ENCODE measurements at regions not wholly inside any gene's neighbourhood (a gene's known extent, or its start where the extent isn't known, plus 50 kb on each side); places are given as distances from the start of the nearest gene placed in this dataset.

DNA sequence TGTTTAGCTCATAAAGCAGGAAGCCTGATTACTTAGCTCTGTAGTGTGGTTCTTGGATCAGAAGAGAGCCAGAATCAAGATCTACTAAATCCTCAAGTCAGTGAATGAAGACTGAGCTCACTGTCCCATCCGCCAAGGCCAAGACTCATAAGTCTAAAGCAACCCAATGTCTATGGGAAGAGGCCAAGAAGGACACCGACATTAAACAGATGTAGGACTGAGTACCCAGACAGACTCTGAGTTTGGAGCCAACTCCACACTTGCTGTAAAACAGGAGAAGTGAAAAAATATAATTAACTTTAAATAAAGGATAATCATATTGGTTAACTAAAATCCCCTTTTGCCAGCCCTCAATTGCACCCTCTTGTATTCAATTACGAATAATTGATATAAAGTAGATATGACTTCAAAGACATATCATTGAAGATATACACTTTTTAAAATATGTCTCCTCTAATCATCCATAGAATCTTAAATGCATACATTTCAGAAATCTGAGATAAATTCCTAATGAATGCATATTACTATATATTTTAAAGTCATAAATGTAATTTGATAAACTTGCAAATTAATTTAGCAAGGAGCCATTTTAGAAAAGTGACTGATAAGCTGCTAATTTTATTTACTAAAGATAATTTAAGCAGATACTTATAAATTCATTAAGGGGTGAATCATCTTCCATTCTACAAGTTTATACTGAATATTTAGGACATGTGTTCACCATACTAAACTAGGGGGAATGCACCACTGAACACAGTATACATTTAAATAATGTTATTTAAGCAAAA lies 617.0 kb upstream of the ARID1B start:
- Histone ChIP-seq H3K9me3 (ENCODE audit: control insufficient read depth in 2 of 2, low read length in 2 of 2) (no peaks in the 10 kb centered on the region), H3K36me3 (ENCODE audit: control insufficient read depth in 2 of 2, insufficient read depth in 2 of 2, low read length in 2 of 2) (no peaks in the 10 kb centered on the region), H3K4me1 (ENCODE audit: control insufficient read depth in 2 of 2, insufficient read depth in 2 of 2, low read length in 2 of 2) (no peaks in the 10 kb centered on the region), H3K27me3 (ENCODE audit: control insufficient read depth in 2 of 2, insufficient read depth in 2 of 2, low read length in 2 of 2) (no peaks in the 10 kb centered on the region), H3K9ac (ENCODE audit: low read depth in 1 of 2, low read length in 2 of 2) (no peak overlapping the region), H3K27ac (ENCODE audit: low read depth in 2 of 2, low read length in 2 of 2) (no peak overlapping the region), H3K4me3 (ENCODE audit: low read length in 2 of 2) (no peak overlapping the region)

DNA sequence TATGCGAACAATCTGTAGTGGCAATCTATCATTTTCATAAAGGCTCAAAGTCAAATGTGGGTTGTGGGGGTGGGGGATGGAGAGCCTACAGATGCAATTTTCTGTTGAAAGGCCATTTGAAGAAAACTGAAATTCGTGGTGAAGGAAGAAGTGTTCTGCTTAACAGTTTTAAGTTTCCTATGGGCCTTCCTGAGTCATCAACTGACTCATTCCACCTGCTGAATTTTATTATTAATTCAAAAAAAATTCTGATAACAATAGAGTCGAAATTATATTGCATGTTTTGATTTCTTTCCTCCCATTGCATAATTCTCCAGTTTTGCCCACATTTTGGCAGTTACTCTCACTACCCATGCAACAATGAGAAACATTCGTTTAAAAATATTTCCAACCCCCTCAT lies 622.3 kb upstream of the ARID1B start:
- Histone ChIP-seq H3K4me3 (ENCODE audit: low read length in 2 of 2) (no peak overlapping the region), H3K27ac (ENCODE audit: low read depth in 2 of 2, low read length in 2 of 2) (no peak overlapping the region), H3K9ac (ENCODE audit: low read depth in 1 of 2, low read length in 2 of 2) (no peak overlapping the region), H3K9me3 (ENCODE audit: control insufficient read depth in 2 of 2, low read length in 2 of 2) (no peaks in the 10 kb centered on the region), H3K36me3 (ENCODE audit: control insufficient read depth in 2 of 2, insufficient read depth in 2 of 2, low read length in 2 of 2) (no peaks in the 10 kb centered on the region), H3K27me3 (ENCODE audit: control insufficient read depth in 2 of 2, insufficient read depth in 2 of 2, low read length in 2 of 2) (no peaks in the 10 kb centered on the region), H3K4me1 (ENCODE audit: control insufficient read depth in 2 of 2, insufficient read depth in 2 of 2, low read length in 2 of 2) (no peaks in the 10 kb centered on the region)

DNA sequence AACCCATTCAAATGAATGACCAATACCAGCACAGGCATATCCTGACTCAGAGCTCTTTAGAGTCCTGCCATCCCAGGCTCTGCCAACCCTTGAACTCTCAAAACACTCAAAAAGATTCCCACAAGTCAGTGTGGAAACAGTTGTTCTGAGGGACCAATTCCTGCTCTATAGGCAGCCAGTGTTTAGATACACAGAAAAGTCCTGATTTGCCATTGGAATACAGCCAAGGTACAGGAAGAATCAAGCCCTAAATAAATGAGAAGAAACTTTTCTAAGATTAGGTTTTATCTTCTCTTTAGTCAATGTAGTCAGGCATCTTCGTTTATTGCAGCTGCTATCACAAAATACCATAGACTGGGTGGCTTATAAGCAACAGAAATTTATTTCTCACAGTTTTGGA lies 626.8 kb upstream of the ARID1B start:
- no peaks in the 10 kb centered on the region for H3K36me3 ChIP-seq (ENCODE audit: control insufficient read depth in 2 of 2, insufficient read depth in 2 of 2, low read length in 2 of 2)
- H3K27ac ChIP-seq (ENCODE audit: low read depth in 2 of 2, low read length in 2 of 2) = no peak overlapping the region
- no peaks in the 10 kb centered on the region for H3K4me1 ChIP-seq (ENCODE audit: control insufficient read depth in 2 of 2, insufficient read depth in 2 of 2, low read length in 2 of 2)
- no peak overlapping the region for H3K9ac ChIP-seq (ENCODE audit: low read depth in 1 of 2, low read length in 2 of 2)
- H3K27me3 ChIP-seq (ENCODE audit: control insufficient read depth in 2 of 2, insufficient read depth in 2 of 2, low read length in 2 of 2) = no peaks in the 10 kb centered on the region
- H3K4me3 ChIP-seq (ENCODE audit: low read length in 2 of 2) = no peak overlapping the region
- H3K9me3 ChIP-seq (ENCODE audit: control insufficient read depth in 2 of 2, low read length in 2 of 2) = no peaks in the 10 kb centered on the region

DNA sequence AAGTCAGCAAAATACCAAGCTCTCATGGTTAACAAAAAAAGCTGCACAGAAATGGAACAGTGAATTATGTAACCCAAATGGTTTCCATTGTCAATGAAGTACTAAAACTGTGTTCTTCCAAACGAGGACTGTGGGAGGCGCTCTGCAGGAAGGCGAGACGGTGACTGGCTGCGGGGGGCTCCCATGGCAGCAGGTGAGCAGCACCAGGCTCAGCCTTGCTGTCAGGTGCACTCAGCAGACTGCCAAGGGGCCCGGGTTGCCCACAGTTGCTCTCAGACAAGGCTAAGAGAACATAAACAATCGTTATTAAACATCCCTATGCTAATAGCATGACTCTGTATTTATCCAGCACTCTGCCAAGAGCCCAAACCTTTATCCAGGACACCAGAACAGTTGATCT lies 630.3 kb upstream of the ARID1B start:
- Histone ChIP-seq H3K4me1 (ENCODE audit: control insufficient read depth in 2 of 2, insufficient read depth in 2 of 2, low read length in 2 of 2) (no peaks in the 10 kb centered on the region), H3K27me3 (ENCODE audit: control insufficient read depth in 2 of 2, insufficient read depth in 2 of 2, low read length in 2 of 2) (no peaks in the 10 kb centered on the region), H3K9ac (ENCODE audit: low read depth in 1 of 2, low read length in 2 of 2) (no peak overlapping the region), H3K27ac (ENCODE audit: low read depth in 2 of 2, low read length in 2 of 2) (no peak overlapping the region), H3K36me3 (ENCODE audit: control insufficient read depth in 2 of 2, insufficient read depth in 2 of 2, low read length in 2 of 2) (no peaks in the 10 kb centered on the region), H3K9me3 (ENCODE audit: control insufficient read depth in 2 of 2, low read length in 2 of 2) (no peaks in the 10 kb centered on the region), H3K4me3 (ENCODE audit: low read length in 2 of 2) (no peak overlapping the region)

DNA sequence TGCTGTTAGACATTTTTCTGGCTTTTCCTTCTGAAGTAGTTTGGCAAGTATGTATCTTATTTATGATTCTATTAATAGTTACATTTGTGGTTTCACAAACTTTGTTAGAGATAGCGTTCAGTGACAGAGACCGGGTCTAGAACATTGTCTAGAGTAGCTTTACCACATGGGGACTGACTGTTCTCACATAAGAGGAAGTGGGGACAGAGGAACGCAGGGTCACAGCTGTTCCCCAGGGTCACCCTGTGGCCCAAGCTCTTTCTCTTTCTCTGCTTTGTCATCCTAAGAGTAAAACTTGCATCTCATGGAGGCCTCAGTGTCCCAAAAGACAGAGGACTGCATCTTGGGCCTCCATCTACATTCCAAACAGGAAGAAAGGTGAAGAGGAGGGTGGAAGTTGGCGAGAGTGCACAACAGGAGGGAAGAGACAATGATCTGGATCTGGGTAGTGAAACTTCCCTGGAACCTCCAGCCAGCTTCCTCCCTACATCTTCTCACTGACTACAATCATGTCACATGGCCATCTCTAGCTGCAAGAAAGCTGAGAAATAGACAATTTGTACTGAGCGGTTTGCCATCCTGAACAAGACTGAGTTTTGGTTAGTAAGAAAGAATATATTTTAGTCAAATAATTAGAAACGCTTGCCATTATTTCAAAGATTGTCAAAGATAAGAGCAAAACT lies 645.8 kb upstream of the ARID1B start:
- Histone ChIP-seq H3K4me3 (ENCODE audit: low read length in 2 of 2) (no peak overlapping the region), H3K9me3 (ENCODE audit: control insufficient read depth in 2 of 2, low read length in 2 of 2) (no peaks in the 10 kb centered on the region), H3K36me3 (ENCODE audit: control insufficient read depth in 2 of 2, insufficient read depth in 2 of 2, low read length in 2 of 2) (no peaks in the 10 kb centered on the region), H3K27ac (ENCODE audit: low read depth in 2 of 2, low read length in 2 of 2) (no peak overlapping the region), H3K9ac (ENCODE audit: low read depth in 1 of 2, low read length in 2 of 2) (no peak overlapping the region), H3K4me1 (ENCODE audit: control insufficient read depth in 2 of 2, insufficient read depth in 2 of 2, low read length in 2 of 2) (no peaks in the 10 kb centered on the region), H3K27me3 (ENCODE audit: control insufficient read depth in 2 of 2, insufficient read depth in 2 of 2, low read length in 2 of 2) (no peaks in the 10 kb centered on the region)

DNA sequence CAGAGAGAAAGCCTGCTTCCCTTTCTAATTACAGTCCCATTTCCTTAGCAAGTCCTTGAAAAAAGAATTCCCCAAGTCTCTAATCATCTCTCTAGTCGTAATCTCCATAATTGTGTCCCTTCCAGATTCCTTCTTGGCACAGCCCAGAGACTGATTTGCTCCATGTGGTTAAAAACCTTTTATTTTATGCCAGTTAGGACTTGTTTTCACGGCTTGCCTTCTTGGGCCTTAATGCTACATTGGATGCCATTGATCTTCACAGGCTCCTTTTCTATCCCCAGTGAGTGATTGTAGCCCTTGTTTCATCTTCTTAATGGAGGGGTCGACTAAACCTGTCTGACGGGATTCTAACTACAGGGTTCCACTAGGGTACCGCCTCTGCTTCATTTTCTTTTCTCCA lies 650.6 kb upstream of the ARID1B start:
- Histone ChIP-seq H3K9ac (ENCODE audit: low read depth in 1 of 2, low read length in 2 of 2) (no peak overlapping the region), H3K27me3 (ENCODE audit: control insufficient read depth in 2 of 2, insufficient read depth in 2 of 2, low read length in 2 of 2) (no peaks in the 10 kb centered on the region), H3K36me3 (ENCODE audit: control insufficient read depth in 2 of 2, insufficient read depth in 2 of 2, low read length in 2 of 2) (no peaks in the 10 kb centered on the region), H3K9me3 (ENCODE audit: control insufficient read depth in 2 of 2, low read length in 2 of 2) (no peaks in the 10 kb centered on the region), H3K4me1 (ENCODE audit: control insufficient read depth in 2 of 2, insufficient read depth in 2 of 2, low read length in 2 of 2) (no peaks in the 10 kb centered on the region), H3K27ac (ENCODE audit: low read depth in 2 of 2, low read length in 2 of 2) (no peak overlapping the region), H3K4me3 (ENCODE audit: low read length in 2 of 2) (no peak overlapping the region)

DNA sequence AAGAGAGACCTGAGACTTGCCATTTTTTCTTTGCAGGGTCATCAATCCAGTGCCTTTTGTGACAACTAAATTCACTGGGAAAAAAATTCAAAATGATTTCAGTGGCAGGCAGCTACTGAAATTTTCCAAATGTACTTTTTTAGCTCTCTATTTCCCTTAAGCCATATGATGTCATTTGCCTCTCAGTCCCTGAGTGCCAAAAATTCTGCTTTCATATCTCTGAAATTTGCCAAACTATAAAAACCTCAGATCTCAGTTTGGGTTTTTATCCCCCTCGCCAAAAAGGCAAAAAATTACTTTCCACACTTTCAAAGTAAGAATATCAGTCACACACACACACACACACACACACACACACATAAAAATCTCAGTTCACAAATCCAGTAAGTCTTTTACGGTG lies 651.3 kb upstream of the ARID1B start:
- Histone ChIP-seq H3K4me3 (ENCODE audit: low read length in 2 of 2) (no peak overlapping the region), H3K4me1 (ENCODE audit: control insufficient read depth in 2 of 2, insufficient read depth in 2 of 2, low read length in 2 of 2) (no peaks in the 10 kb centered on the region), H3K9ac (ENCODE audit: low read depth in 1 of 2, low read length in 2 of 2) (no peak overlapping the region), H3K27me3 (ENCODE audit: control insufficient read depth in 2 of 2, insufficient read depth in 2 of 2, low read length in 2 of 2) (no peaks in the 10 kb centered on the region), H3K9me3 (ENCODE audit: control insufficient read depth in 2 of 2, low read length in 2 of 2) (no peaks in the 10 kb centered on the region), H3K27ac (ENCODE audit: low read depth in 2 of 2, low read length in 2 of 2) (no peak overlapping the region), H3K36me3 (ENCODE audit: control insufficient read depth in 2 of 2, insufficient read depth in 2 of 2, low read length in 2 of 2) (no peaks in the 10 kb centered on the region)

DNA sequence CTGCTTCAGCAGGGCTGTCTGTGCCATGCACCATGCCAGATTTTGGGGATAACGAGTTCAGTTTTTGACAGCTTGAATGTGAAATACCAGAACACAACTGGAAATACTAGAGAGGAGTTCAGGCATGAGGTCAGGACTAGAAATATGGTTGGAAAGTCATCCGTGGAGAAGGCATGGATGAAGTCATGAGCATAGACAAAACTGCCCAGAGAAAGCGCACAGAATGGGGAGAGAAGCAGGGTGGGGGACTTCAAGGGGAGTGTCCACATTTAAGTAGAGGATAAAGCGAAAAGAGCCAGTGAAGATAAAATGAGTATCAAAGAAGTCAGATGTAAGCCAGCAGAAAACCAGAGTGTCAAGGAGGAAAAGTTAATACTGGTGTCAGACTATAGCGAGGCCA lies 653.4 kb upstream of the ARID1B start:
- Histone ChIP-seq H3K4me3 (ENCODE audit: low read length in 2 of 2) (no peak overlapping the region), H3K27ac (ENCODE audit: low read depth in 2 of 2, low read length in 2 of 2) (no peak overlapping the region), H3K4me1 (ENCODE audit: control insufficient read depth in 2 of 2, insufficient read depth in 2 of 2, low read length in 2 of 2) (no peaks in the 10 kb centered on the region), H3K36me3 (ENCODE audit: control insufficient read depth in 2 of 2, insufficient read depth in 2 of 2, low read length in 2 of 2) (no peaks in the 10 kb centered on the region), H3K27me3 (ENCODE audit: control insufficient read depth in 2 of 2, insufficient read depth in 2 of 2, low read length in 2 of 2) (no peaks in the 10 kb centered on the region), H3K9me3 (ENCODE audit: control insufficient read depth in 2 of 2, low read length in 2 of 2) (no peaks in the 10 kb centered on the region), H3K9ac (ENCODE audit: low read depth in 1 of 2, low read length in 2 of 2) (no peak overlapping the region)

DNA sequence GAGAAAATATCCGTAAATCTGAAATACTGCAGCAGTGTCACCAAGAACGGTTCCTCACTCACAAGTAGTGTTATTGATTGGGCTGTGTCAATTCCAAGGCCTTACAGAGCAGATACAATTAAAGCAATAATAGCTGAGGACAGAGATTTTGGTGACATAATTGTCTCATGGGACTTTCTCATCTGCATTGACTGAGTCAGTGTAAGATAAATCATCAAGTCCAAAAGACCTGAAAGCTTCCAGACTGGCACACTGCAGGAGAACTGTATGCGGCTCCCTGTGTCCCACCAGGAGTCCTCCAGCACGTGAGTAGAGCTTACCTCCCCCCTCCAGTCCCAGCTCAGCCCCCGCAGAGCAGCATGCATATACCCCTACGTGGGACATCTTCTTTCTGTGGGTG lies 655.2 kb upstream of the ARID1B start:
- no peaks in the 10 kb centered on the region for H3K27me3 ChIP-seq (ENCODE audit: control insufficient read depth in 2 of 2, insufficient read depth in 2 of 2, low read length in 2 of 2)
- no peaks in the 10 kb centered on the region for H3K4me1 ChIP-seq (ENCODE audit: control insufficient read depth in 2 of 2, insufficient read depth in 2 of 2, low read length in 2 of 2)
- no peak overlapping the region for H3K4me3 ChIP-seq (ENCODE audit: low read length in 2 of 2)
- H3K27ac ChIP-seq (ENCODE audit: low read depth in 2 of 2, low read length in 2 of 2) = no peak overlapping the region
- no peaks in the 10 kb centered on the region for H3K36me3 ChIP-seq (ENCODE audit: control insufficient read depth in 2 of 2, insufficient read depth in 2 of 2, low read length in 2 of 2)
- H3K9me3 ChIP-seq (ENCODE audit: control insufficient read depth in 2 of 2, low read length in 2 of 2) = no peaks in the 10 kb centered on the region
- no peak overlapping the region for H3K9ac ChIP-seq (ENCODE audit: low read depth in 1 of 2, low read length in 2 of 2)

DNA sequence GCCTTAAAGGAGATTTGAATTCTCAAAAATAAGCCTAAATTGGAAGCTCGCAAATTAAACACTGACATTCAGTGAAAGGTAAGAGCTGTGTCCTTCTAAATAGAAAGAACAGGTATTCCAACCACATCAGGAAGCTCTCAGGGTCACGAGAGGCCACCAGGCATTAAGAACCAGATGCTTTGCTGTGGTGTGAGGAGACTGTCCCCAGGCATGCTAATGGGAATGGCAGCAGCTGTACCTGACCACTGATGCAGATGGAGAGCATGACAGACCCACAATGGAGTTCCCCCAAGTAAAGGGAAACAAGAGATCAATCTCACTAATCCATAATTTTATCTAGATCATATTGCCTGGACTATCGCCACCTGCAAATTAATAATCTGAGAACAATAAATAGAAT lies 658.9 kb upstream of the NOX3 start:
- no peak overlapping the region for H3K27ac ChIP-seq (ENCODE audit: low read depth in 2 of 2, low read length in 2 of 2)
- no peaks in the 10 kb centered on the region for H3K4me1 ChIP-seq (ENCODE audit: control insufficient read depth in 2 of 2, insufficient read depth in 2 of 2, low read length in 2 of 2)
- H3K27me3 ChIP-seq (ENCODE audit: control insufficient read depth in 2 of 2, insufficient read depth in 2 of 2, low read length in 2 of 2) = no peaks in the 10 kb centered on the region
- no peak overlapping the region for H3K9ac ChIP-seq (ENCODE audit: low read depth in 1 of 2, low read length in 2 of 2)
- H3K4me3 ChIP-seq (ENCODE audit: low read length in 2 of 2) = no peak overlapping the region
- H3K36me3 ChIP-seq (ENCODE audit: control insufficient read depth in 2 of 2, insufficient read depth in 2 of 2, low read length in 2 of 2) = no peaks in the 10 kb centered on the region
- H3K9me3 ChIP-seq (ENCODE audit: control insufficient read depth in 2 of 2, low read length in 2 of 2) = no peaks in the 10 kb centered on the region

All from mucosa of rectum (tissue), 2 donors.